ENCODE measurements at regions not wholly inside any gene's neighbourhood (a gene's known extent, or its start where the extent isn't known, plus 50 kb on each side); places are given as distances from the start of the nearest gene placed in this dataset.

DNA sequence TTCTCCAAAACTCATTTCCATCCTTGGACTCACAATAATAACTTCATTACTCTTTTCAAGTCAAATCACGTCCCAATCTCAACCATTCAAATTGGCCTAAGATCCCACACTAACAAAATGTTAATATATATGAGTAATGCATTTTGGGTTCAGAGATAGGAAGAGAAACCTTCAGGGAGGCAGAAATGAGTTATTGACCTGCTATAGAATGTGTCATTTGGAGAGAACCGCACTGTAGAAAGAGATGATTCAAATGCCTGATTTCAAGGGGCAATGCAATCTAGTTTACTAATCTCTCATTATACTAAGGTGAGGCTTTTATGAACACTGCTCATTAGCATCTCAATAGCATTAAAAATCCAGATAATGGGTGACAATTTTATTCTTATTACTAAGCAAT is 1595.0 kb upstream of the GOT2 start:
- DNase-seq, result no peak

DNA sequence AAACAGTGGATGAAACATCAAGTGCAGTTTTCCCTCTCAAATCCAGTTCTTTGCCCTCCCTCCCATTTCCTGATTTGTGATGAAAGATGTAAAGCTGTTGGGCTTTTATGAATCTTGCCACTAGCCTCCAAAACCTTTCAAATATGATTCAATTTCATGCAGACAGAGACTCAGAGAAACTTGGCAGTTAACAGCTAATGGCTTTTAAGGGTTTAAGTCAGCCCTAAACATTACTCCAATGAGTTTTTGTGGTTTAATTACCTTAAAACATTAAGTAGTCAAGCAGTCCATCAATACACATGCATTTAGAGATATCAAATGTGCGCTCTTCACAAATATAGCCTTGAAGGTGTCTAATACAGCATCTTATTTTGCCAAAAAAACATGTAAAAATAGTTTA is 1594.0 kb upstream of the GOT2 start:
- no peak for DNase-seq

DNA sequence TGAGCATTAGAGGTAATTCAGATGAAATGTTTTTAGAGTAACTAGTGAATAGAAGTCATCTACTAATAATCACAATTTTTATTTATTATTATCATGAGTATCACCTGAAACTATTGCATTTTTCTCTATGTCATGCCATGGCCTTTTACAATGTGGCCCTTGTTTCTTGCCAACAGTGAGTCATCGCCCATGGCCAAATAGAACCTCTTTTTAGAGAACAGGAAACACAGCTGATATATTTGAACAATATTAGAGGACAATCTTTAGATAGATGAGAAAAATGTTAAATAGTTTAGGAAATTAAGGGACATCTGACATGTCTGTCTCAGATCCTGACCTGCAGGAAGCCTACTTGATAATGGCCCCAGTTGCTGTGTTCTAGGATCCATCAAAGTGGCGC is 1584.4 kb upstream of the GOT2 start:
- no peak for DNase-seq

DNA sequence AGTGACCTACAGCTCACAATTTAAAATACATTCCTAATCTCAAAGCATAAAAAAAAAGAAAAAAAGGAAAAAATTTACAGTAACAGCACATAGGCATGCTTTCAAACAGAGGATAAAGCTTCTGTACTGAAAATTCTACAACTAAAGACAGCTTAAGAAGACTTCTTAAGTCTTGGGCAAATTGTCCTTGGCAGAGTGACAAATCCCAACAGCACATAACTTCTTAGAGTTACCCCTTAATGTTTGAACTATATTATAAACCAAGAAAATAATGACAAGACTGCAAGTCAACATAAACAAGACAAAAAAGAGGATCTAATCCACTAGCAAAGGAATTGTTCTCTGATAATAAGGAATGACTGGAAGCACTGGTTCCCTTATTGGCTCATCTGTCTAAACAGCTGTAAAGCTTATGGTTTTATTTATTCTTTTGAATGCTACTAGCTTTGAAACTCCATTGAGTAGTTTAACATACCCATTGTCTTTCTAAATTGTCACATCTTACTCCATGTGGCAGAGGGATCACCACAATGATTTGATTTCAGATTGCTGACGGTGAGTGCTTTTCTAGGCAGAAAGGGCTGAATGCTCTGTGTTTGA is 1576.8 kb upstream of the GOT2 start:
- no peak for DNase-seq

DNA sequence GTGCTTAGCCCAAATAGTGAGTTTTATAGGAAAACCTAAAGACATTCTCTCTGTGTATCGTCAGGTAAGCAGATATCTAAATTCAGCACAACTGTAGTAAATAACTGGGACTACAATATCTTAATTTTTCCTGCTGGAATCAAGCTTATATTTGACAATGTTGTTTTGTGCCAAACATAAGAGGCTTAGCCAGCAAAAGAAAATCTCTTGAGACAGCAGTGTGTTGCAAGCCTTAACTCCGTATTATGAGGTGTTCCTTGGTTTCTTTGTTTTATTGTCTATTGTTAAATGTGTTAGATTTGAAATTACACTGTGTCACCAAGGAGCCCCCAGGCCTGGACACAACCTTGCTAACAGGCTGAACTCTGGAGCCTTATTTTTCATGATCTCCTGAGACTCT is 1570.6 kb upstream of the GOT2 start:
- DNase-seq, result no peak

DNA sequence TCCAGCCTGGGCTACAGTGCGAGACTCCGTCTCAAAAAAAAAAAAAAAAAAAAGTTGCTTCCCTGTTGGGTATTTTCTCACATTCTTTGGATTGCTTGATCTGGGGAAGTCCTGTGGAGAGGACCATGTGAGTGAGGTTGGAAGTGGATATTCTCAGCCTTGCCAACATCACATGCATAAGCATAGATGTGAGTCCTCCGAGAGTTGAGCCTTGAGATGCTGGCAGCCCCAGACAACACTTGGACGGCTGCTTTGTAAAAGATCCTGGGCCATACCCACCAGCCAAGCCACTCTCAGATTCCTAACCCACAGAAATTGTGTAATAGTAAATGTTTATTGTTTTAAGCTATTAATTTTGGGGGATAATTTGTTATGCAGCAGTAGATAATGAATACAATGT is 1570.0 kb upstream of the GOT2 start:
- DNase-seq, result no peak

DNA sequence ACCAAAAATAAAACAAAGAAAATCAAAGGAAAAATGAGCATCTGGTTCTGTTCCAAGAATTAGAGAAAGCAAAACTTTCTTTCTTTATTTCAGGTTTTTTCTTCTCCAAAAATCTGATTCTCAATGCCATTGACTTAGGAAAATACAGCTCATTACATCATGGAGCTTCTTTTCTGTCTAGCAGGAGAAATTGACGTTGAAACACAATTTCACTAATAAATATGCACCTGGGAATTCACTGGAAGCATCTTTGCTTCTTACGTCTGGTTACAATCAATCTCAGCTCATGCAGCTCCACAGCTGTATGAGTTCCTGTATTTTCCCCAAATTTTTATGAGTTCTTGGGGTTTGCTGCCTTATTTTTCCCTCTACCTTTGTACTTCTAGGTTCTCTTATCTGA is 1568.6 kb upstream of the GOT2 start:
- DNase-seq, result no peak

DNA sequence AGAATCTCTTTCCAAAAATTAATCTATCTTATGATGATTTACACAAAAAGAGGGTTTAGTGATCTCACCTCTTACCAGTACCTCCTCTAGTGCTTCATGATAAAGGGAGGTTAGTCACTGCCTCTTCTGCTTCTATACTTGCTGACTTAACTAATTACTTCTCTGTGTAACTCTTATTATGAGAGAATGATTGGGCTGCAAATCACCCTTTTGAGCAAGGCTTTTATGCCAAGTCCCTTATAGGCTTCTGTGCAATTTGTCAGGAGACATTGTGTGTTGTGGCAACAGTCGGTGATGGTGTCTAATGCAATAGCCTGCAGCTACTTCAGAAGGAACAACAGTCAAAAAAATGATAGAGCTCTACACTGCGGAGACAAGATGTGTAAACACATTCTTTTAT is 1568.1 kb upstream of the GOT2 start:
- DNase-seq, result no peak

DNA sequence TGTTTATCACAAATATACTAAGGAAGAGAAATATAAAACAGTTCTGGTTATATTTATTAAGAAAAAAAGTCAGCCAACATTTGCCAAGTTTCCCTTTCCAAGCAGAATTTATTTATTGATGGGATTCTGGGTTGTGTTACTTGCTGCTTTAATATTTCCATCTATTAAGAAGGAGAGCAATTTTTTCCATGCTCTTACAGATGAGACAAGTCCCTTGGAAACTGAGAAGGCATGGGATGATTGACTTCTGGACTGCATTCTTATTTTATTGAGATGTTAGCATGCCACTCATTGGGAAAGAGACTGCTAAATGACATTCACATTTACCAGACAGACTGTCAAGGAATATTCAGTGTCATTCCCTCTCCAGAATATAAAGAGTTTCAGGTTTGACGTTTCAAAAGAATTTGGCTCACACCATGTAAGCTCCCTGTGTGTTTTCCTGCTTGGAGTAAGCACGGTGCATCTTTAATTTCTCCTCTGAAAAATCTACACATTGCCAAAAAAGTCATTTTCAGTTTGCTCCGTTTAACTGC is 1565.2 kb upstream of the GOT2 start:
- no peak for DNase-seq

DNA sequence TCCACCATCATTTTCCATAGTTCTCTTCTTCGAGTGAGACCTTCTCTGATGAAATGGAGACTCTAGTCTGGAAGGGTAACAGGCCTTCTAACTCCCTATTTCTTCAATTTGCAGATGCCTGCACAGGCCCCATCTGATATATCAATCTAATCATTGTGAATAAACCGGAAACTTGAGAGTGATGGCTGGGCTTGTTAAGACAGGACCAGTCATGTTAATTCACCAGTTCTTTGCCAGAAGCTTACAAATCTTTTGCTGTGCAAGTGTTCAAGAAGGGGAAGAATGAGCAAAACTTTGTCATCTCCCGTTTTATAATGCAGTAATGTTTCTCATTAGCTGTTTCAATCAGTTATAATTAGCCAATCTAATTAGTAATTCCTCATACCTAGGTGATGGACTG is 1561.3 kb upstream of the GOT2 start:
- DNase-seq, result no peak

DNA sequence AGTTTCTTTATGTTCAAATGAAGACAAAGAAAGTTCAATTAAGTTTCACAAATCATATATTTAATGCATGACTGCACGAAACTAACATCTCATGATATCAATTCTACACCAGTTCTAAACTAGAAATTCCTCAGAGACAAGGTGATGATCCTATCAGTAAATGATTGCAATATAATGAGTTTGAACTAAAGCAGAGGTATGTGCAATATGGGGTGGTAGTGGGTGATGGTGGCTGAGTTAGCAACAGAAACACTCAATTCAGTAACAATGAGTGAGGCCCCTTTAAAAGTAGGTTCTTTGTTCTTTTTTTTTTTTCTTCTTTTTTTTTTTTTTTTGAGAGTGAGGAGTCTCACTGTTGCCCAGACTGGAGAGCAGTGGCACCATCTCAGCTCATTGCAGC is 1551.7 kb upstream of the GOT2 start:
- no peak for DNase-seq

DNA sequence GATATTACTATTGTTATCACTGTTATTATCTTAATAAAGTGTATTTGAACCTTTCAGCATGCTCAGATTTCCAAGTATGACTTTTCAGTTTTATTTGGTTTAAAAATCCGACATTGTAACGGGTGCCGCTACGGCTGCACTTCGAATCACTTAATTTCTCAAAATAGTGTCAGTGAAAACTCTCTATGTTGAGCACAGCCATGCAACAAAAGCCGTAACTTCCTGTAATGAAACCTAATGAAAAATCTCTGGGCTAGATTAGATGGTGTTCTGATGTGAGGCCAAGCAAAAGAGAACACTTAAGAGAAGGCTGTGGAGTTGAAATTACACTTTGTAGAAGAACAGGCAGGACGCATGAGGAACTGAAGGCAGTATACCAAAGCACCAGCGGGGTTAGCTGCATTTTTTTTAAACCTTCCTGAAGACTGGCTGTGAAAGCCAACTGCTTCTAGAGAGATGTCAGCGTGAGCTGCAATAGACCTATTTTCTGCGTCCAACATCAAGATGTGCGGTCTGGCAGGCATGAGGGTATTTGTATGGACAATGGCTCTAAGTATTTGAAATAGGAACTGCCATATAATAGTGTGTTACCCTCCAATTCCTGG is 1545.0 kb upstream of the GOT2 start:
- no peak for DNase-seq

DNA sequence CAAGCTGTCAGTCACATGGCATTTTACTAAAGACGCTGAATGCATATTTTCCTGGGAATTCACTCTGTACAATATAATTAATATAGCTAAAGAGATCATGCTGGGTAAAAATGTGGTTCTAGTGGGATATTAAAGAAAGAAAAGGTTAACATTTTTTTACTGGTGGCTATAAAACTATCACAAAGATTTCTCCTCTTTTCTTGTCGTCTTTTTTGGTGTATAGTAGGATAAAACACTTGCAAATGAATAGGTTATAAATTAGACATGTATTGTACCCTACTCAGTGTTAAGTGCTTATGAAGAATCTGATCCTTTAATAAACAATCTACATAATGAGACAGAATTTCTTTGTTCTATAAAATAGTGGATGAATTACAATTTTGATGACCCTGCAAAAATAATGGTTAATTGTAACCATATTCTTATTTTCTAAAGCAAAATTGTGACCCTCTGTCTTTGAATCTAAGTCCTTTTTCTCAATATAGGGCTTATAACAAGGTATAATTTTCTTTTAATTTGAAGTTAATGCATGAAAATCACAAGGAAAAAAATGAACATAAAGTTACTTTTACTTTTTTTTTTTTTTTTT is 1540.4 kb upstream of the GOT2 start:
- no peak for DNase-seq

DNA sequence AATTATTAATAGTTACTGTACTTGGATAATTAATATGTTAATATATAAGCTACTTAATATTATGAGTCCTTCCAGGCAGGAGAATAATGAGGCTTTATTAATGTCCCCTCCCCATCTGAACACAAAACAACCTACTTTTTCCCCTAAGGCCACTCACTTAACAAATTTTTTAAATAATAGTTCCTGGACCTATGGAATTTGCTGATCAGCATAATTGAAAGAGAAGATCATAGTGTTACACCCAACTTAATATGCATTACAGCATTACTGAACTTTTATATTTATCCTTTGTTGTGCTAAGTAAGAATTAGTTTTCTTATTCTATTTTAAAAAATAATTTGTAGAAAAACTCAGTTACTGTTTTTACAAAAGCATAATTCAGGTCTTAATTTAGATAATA is 1537.7 kb upstream of the GOT2 start:
- no peak for DNase-seq

DNA sequence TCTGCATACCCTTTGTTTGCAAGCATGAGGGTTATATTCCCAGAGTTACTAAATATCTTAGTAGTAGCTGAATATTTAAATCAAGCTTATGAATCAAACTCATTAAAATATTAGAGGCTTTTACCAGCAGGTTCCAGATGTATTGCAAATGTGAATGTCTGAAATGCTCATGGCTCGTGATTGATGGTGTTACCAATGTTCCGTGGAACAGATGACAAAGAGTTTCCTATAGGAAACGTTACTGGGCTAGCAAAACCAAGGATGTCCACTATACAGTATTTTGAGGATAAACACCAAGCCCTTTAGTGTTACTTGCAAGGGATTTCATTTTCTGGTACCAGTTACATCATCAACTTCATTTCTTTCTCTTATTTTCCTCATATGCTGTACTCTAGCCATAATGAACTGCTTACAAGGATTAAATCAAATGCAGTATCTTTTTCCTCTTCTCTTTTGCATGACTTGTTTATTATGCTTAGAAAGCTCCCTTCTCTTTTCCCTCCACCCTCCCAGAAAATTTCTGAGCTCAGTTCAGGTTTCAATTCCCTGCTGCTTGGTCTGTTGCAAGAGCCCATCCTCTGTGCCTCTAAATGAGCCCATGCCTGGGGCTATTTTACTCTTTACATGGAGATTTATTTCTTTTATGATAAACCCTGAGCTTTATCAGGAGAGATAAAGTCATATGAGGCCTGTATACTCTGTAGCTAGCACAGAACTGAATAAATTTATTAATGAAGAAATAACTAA is 1537.1 kb upstream of the GOT2 start:
- DNase-seq, result no peak

DNA sequence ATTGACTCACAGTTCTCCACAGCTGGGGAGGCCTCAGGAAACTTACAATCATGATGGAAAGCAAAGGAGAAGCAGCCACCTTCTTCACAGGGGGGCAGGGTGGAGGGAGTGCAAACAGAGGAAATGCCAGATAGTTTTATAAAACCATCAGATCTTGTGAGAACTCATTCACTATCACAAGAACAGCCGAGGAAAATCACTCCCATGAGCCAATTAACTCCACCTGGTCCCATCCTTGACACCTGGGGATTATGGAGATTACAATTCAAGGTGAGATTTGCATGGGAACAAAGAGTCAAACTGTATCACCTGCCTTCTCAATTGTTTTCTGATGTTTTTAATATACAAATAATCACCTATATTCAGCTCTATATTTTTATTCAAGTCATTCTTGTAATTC is 1527.3 kb upstream of the GOT2 start:
- DNase-seq, result no peak

DNA sequence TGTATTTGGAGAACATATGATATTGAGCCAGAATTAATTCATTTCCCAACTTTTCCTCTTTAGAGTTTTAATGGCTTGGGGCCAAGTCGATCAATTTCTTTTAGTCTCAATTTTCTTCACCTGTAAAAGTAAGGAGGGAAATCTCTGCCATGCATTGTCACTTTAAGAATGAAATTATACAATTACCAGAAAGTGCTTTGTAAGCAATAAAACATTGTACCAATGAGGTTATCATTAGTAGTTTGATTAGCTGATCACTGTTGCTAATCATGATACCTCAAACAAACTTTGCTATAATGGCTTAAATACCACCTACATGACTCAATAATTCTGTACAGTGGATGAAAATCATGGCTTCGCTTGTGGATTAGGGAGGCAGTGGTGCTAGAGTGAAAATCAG is 1525.8 kb upstream of the GOT2 start:
- no peak for DNase-seq

DNA sequence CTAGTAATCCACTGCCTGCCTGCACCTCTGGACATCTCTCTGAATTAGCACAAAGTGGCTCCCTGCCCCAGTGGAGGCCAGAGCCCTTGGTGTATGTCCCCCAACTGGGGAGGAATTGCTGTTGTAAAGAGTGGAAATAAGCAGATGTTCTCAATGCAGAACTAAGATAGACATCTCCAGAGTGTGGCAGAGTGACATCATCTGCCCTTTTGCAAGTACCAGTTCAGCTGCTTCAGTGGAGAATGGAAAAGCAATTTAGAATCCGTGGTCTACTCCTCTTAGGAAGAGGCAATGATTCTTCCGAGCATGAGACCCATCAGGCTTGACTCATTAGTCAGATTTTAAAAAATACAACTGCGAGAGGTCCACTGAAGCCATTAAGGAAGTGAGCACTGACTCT is 1512.0 kb upstream of the GOT2 start:
- DNase-seq, result no peak

DNA sequence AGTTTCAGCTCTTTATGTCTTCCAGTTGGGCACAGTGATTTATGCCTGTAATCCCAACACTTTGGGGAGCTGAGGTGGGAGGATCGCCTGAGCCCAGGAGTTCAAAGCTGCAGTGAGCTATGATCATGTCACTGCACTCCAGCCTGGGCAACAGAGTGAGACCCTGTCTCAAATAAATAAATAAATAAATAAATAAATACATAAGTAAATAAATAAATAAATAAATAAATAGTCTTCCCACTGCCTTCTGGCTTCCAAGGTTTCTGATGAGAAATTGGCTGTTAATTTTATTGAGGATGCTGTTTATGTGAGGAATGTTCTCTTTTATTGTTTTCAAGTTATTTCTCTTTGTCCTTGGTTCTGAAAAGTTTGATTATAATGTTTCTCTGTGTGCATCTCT is 1507.6 kb upstream of the GOT2 start:
- DNase-seq, result no peak

DNA sequence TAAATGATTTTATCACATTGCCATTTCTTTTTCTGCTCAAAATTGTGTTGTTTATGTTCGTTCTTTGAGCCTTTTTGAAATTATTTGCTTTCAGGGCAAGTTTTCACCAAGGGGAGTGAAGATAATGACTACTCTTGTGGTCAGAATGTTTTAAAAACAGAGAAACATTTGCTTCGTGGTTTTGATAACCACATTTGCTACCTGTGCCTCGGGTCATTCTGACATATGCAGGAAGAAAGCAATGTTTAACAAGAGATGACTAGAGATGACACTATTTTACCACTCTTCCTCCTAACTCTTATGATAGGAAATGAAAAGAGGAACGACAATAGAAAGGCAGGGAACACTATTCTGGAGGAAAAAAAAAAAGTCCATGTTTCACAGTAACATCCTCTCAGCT is 1496.5 kb upstream of the GOT2 start:
- no peak for DNase-seq

DNA sequence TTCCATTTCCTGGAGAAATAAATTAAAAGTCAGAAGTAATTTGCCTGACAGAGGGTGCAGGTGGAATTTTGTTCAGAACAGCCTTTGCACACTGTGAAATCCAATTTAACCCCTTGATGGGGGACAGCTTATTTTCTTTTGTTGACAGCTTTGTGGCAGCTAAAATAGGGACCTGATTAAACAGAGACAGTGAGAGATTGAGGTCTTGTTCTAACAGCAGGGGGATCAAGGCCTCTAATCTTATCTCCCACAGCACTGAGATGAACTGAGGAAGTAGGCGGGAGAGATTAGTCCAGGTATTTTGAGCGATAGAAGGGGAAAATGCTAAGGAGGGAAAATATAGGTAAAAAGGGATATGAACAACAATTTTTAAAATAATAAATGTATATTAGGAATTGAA is 1491.4 kb upstream of the GOT2 start:
- no peak for DNase-seq

DNA sequence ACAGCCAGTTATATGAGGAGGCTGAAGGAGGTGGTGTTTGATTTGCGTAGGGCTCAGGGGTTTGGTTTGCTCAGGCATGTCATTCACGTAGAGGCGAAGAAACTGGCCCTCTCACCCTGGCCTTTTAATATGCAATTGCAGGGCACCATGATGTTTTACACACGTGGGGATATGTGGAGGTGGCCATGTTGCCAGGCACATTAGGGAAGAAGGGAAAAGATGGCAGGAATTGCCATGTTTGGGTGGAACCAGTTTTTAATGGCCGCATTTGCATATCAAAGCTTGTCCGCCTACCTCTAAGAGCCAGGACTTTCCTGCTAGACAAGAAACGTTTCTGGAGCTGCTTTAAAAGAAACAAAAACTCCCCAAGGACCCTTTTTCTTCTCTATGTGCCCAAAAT is 1483.7 kb upstream of the GOT2 start:
- no peak for DNase-seq

DNA sequence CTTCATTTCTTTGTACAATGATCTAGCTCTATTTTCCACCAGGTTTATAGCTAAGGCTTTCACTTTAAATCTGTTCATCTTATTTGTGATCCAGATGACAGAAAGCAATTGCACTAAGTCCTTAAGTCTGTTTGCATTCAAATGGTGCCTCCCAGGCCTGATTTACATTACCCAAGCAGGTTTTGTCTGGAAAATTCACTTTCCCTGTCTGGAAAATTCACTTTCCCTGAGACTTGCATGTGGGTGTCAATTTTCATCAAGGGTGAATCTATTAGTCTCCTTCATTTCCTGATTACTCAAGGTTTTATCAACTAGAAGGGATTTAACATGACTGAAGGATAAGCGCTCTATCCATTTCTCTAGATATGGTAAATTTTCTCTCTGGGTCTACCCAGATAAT is 1480.2 kb upstream of the GOT2 start:
- DNase-seq, result no peak

DNA sequence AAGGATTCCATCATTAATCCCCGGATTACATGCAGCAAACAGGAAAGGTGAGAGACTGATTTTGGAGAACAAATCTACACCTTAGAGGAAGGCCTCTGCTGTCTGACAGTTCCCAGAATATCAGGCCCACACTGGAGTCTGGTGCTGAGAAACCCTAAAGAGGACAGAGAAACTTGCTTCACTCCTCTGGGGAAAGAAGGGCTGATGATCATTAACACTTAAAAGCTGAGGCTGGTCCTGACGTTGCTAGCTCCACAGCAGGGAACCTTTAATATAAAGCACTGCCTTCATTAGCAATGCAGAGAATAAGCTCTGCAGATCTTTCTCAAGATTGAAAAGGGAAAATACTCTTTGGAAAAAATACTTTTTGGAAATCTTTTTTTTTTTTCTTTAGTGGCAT is 1472.4 kb upstream of the GOT2 start:
- no peak for DNase-seq

All from NCI-H2227 treated with DMSO at 0.1 percent for 48 hours (cell line).